ENCODE measurements at regions not wholly inside any gene's neighbourhood (a gene's known extent, or its start where the extent isn't known, plus 50 kb on each side); places are given as distances from the start of the nearest gene placed in this dataset.
A peak's percentile ranks its signal among the peaks of the same experiment; 100 is the strongest.

DNA sequence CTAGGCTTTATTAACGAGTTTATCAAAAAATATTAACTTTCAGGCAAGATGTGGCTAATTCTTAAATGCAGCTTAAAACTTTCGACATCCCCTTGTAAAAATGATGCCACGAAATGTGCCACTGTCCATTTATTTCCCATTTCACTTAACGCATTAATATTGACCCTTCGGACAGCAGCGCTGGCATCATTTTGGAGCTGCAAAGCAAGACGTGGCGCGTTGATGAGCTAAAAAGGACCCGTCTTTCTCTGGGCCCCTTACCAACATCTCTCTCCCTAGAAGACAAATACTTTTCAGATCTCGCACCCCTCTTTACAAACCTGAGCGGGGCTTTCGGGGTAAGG, 367.9 kb downstream of the MTX2 start:
- Histone ChIP-seq H3K27ac (no peak overlapping the region), H3K9me3 (ENCODE audit: severe bottlenecking) (no peaks in the 10 kb centered on the region), H3K27me3 (ENCODE audit: insufficient read depth, low read depth, severe bottlenecking) (peaks cover 90% of the 10 kb centered on the region), H3K4me3 (ENCODE audit: low read depth, low read length) (peak overlapping the region; percentile 63), H3K36me3 (no peaks in the 10 kb centered on the region)
- TF ChIP-seq, protein P1, sequence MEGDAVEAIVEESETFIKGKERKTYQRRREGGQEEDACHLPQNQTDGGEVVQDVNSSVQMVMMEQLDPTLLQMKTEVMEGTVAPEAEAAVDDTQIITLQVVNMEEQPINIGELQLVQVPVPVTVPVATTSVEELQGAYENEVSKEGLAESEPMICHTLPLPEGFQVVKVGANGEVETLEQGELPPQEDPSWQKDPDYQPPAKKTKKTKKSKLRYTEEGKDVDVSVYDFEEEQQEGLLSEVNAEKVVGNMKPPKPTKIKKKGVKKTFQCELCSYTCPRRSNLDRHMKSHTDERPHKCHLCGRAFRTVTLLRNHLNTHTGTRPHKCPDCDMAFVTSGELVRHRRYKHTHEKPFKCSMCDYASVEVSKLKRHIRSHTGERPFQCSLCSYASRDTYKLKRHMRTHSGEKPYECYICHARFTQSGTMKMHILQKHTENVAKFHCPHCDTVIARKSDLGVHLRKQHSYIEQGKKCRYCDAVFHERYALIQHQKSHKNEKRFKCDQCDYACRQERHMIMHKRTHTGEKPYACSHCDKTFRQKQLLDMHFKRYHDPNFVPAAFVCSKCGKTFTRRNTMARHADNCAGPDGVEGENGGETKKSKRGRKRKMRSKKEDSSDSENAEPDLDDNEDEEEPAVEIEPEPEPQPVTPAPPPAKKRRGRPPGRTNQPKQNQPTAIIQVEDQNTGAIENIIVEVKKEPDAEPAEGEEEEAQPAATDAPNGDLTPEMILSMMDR (IDR thresholded peaks at IDR 0.05; ENCODE audit: low read depth, low read length) = no peak
- DNase-seq = no peak

- no peaks in the 10 kb centered on the region for H3K36me3 ChIP-seq
- no peaks in the 10 kb centered on the region for H3K9me3 ChIP-seq (ENCODE audit: severe bottlenecking)
- TF ChIP-seq, protein P1 (IDR thresholded peaks at IDR 0.05; ENCODE audit: low read depth, low read length) = no peak
- H3K27me3 ChIP-seq (ENCODE audit: insufficient read depth, low read depth, severe bottlenecking) = peaks cover 88% of the 10 kb centered on the region
- peak; percentile 21 for DNase-seq
- H3K27ac ChIP-seq = no peak overlapping the region
- H3K4me3 ChIP-seq (ENCODE audit: low read depth, low read length) = peak overlapping the region; percentile 63
Measured at GRCh38 chr2:176637486-176638166, 368.4 kb downstream of the MTX2 start.

DNA sequence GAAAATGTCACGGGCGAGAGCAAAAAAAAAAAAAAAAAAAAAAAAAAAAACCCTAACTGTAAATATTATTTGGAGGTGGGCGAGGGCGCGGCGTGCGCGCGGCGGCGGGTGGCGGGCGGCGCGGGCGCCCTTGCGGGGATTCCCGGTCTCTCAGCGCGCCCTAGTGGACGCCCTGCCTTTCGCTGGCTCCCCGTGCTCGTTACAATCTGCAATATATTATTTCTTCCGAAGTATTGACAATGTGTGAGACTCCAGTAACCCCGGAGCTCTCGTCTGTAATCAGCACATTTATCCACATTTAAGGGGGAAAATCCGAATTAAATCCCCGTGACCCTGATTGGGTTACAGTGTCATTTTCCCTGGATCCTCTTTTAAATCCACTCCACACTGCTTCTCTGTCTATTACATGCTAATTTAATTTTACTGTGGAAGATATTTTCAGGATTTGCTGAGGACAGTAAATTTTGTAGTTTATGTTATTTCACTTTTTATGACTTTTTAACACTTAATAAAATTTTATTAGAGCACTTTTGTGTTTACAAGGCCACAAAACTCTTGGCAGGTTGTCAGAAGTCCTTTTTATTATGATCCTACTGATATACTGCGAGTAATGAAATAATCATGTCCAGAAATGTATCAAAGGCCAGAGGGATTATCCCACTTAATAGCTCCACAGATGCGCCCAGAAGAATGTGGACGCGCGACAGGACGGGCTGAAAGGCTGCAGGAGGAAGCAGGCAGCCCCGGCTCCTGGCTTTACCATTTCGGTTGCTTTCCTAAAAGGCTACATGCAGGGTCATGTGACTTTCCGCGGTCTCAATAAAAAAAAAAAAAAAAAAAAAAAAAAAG, 369.1 kb downstream of the MTX2 start:
- TF ChIP-seq, protein P1 (IDR thresholded peaks at IDR 0.05; ENCODE audit: low read depth, low read length) = peak; percentile 68
- Histone ChIP-seq H3K27ac (no peak overlapping the region), H3K4me3 (ENCODE audit: low read depth, low read length) (peak overlapping the region; percentile 63), H3K9me3 (ENCODE audit: severe bottlenecking) (no peaks in the 10 kb centered on the region), H3K27me3 (ENCODE audit: insufficient read depth, low read depth, severe bottlenecking) (peaks cover 92% of the 10 kb centered on the region), H3K36me3 (no peaks in the 10 kb centered on the region)
- peak; percentile 44 for DNase-seq

- TF ChIP-seq, protein P1 (IDR thresholded peaks at IDR 0.05; ENCODE audit: low read depth, low read length) = no peak
- no peaks in the 10 kb centered on the region for H3K9me3 ChIP-seq (ENCODE audit: severe bottlenecking)
- H3K27me3 ChIP-seq (ENCODE audit: insufficient read depth, low read depth, severe bottlenecking) = peaks cover 90% of the 10 kb centered on the region
- H3K36me3 ChIP-seq = no peaks in the 10 kb centered on the region
- H3K4me3 ChIP-seq (ENCODE audit: low read depth, low read length) = no peak overlapping the region
- H3K27ac ChIP-seq = no peak overlapping the region
- no peak for DNase-seq
Measured at GRCh38 chr2:176639016-176639343, 369.7 kb downstream of the MTX2 start.

GRCh38 chr2:176639671-176640070, 370.4 kb downstream of the MTX2 start:
- TF ChIP-seq, protein P1 (IDR thresholded peaks at IDR 0.05; ENCODE audit: low read depth, low read length) = no peak
- no peak for DNase-seq
- peaks cover 88% of the 10 kb centered on the region for H3K27me3 ChIP-seq (ENCODE audit: insufficient read depth, low read depth, severe bottlenecking)
- no peak overlapping the region for H3K27ac ChIP-seq
- no peaks in the 10 kb centered on the region for H3K36me3 ChIP-seq
- no peaks in the 10 kb centered on the region for H3K9me3 ChIP-seq (ENCODE audit: severe bottlenecking)
- no peak overlapping the region for H3K4me3 ChIP-seq (ENCODE audit: low read depth, low read length)

All from WERI-Rb-1 (cell line).